Posterior vena cava (tissue), 2 donors: ENCODE measurements at regions not wholly inside any gene's neighbourhood (a gene's known extent, or its start where the extent isn't known, plus 50 kb on each side); places are given as distances from the start of the nearest gene placed in this dataset.

ENCODE experiments used
- DNase-seq: peaks from one replicate; pipeline ENCODE4 v3.0.0-alpha.2; 2020; ENCODE audit warnings: low spot score
- intact Hi-C, 2 donors: fragments of 100-400 bp; cut with DNase I; formaldehyde crosslinking; loops; one replicate each; pipeline versions ENCODE4 v1.14.1 to v1.14.2; 2022 to 2023
- donor health status: DM: yes; HTN: yes; CAD: no.
- donor health status: DM: yes; HTN: yes; CAD: no.

DNA sequence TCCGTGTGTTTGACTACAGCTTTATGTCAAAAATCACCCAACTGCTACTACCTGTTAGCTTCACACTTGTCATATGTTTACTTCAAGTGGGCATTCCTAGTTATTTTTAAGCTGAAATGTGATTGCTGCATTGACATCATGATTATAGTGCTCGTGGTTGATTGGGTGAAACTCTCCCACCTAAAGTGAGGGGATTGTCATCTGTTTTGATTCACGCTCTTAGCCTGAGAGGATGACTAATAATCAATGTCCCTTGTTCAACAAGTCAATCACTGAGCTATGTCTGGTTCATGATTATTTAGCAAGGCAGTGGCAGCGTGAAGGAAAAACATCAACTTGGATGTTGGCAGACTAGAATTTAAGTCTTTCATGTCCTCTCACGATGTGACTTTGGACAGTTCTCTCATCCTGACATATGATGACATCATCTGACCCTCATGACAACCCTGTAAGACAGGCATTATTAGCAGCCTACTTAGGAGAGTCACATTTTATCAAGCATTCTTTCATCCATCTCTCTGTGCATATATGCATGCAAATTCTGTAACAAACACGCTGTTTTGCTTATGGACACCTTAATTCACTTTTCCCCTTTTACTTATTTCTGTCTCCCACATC, 352.6 kb upstream of the ZMIZ1 start:
- intact Hi-C loops: no loop called here
- DNase-seq: no peak

- no peak for DNase-seq
- intact Hi-C loops: no loop called here
Measured at GRCh38 chr10:78717200-78717599, 351.6 kb upstream of the ZMIZ1 start.

GRCh38 chr10:78718032-78718572, 350.7 kb upstream of the ZMIZ1 start:
- intact Hi-C loops: no loop called here
- DNase-seq: no peak

DNA sequence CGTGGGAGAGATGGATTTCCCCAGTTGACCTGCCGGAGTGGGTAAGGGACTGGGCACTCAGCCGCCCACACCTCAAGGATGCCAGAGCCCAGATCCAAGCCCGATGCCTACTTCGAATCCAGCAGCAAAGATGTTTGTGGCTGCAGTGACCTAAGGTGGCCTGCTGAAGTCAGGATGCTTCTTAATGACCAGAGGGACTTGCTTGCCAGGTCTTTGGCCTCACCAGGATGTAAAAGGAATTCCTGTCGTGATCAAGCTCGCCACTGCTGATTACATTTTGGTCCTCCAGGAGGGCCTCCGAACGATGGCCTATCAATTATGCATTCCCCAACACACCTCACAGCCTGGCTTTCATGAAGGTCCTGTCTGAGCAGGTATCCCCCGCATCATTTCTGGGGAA, 349.5 kb upstream of the ZMIZ1 start:
- intact Hi-C loops: no loop called here

GRCh38 chr10:78720091-78720490, 348.7 kb upstream of the ZMIZ1 start:
- DNase-seq: no peak
- intact Hi-C loops: no loop called here

More for the DNA sequence above, 349.5 kb upstream of the ZMIZ1 start:
- no peak for DNase-seq

- DNase-seq: no peak
- intact Hi-C loops: no loop called here
Measured at GRCh38 chr10:78721231-78721630, 347.5 kb upstream of the ZMIZ1 start.

DNA sequence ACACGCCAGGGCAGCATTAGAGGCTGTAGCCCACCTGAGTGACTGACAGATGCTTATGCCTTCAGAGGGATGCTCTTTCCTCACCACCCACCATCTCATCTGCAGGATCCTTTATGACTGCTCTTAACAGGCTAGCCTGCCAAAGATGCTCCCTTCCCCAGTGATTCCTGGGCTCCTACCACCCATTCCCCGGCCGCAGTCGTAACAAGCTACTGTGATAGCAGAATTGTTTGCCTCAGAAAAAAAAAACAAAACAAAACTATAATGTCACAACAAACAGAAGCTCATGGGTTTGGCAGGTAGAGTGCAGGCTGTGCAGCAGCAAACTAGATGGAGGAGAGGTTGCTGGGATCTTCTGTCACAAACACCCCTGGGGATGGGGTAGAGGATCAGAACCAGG, 343.9 kb upstream of the ZMIZ1 start:
- no peak for DNase-seq
- intact Hi-C loops: no loop called here

DNA sequence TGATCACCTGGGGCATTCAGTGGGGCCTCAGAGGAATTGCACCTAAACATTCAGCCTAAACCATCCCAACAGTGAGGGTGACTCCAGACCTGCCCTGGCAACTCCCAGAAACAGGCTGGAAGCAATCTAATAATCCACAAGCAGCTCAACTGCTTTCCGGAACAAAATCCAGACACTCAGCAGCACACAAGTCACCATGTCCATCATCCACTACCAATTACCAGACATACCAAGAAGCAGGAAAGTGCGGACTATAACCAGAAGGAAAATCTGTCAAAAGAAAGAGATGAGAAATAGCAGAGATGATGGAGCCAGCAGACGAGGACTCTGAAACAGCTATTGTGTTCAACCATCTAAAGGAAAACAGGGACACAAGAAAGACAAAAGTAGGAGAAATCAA, 342.6 kb upstream of the ZMIZ1 start:
- intact Hi-C loops: no loop called here
- DNase-seq: no peak

- DNase-seq: no peak
- intact Hi-C loops: no loop called here
Measured at GRCh38 chr10:78727251-78727650, 341.5 kb upstream of the ZMIZ1 start.

GRCh38 chr10:78727728-78728127, 341.0 kb upstream of the ZMIZ1 start:
- intact Hi-C loops: no loop called here
- no peak for DNase-seq

- intact Hi-C loops: no loop called here
- no peak for DNase-seq
Measured at GRCh38 chr10:78728176-78728575, 340.6 kb upstream of the ZMIZ1 start.

GRCh38 chr10:78729366-78729765, 339.4 kb upstream of the ZMIZ1 start:
- intact Hi-C loops: no loop called here
- DNase-seq: no peak

GRCh38 chr10:78729800-78730199, 339.0 kb upstream of the ZMIZ1 start:
- DNase-seq: no peak
- intact Hi-C loops: no loop called here

DNA sequence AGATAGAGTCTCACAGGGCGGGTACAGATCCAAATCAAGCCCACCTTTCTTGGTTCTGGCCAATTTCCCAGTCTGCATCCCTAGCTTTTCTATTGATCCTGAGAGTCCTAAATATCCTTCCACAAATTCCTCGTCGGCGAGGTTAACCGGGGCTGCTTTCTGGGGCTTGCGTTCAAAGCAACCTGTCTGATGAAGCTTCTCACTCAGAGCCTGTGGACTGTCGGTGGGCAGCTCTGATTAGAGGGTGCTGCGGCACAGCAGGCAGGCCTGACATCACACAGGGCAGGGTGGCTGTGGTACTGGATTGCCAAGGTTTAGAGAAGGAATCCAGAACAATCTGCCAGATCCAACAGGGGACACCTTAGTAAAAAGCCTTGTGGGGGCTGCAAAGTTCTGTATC, 338.0 kb upstream of the ZMIZ1 start:
- DNase-seq: no peak
- intact Hi-C loops: no loop called here

GRCh38 chr10:78731675-78732074, 337.1 kb upstream of the ZMIZ1 start:
- intact Hi-C loops: no loop called here

DNA sequence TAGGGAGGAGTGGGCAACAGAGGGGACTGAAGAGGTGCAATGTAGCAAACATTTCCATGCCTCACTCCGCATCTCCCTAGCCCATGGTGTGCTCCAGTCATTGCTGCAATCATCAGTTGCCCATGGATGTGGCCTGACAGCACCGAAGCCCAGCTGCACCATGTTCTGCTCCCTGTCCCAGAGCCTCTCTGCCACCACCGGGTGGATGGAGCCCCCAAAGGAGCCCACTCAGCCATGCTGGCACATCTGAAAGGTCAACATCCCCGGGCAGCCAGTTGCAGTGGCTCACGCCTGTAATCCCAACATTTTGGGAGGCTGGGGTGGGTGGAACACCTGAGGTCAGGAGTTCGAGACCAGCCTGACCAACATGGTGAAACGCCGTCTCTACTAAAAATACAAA, 336.4 kb upstream of the ZMIZ1 start:
- DNase-seq: no peak
- intact Hi-C loops: no loop called here

More at GRCh38 chr10:78731675-78732074, 337.1 kb upstream of the ZMIZ1 start:
- DNase-seq: no peak

DNA sequence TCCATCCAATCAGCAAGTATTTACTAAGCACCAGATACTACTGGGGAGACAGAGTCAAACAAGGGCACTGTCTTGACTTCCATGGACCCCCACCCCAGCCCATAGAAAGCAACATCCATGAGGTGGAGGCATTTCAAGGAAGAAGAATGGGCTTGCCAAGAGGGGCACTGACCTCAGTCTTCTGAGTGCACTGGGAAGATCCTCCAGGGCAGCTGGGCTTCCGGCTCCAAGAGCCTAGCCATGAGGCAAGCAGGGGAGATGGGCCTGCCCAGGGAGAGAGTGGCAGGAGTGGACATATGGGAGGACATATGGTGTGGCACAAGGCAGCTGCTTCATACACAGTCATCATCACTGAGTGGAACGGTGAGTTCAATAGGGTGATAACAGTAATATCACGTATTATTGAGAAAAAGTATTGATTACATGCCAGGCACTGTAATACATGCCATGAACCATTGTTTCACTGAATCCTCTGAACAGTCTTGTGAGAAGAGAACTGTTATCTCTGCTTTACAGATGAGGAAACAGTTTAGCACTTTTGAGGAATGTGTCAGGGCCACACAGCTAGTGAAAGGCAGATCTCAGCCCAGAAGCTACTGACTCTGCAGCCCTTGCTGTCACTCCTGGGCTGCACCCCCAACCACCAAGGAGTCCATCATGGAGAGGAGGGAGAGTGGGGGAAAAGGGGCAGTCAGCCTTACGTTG, 331.7 kb upstream of the ZMIZ1 start:
- intact Hi-C loops: no loop called here
- no peak for DNase-seq

DNA sequence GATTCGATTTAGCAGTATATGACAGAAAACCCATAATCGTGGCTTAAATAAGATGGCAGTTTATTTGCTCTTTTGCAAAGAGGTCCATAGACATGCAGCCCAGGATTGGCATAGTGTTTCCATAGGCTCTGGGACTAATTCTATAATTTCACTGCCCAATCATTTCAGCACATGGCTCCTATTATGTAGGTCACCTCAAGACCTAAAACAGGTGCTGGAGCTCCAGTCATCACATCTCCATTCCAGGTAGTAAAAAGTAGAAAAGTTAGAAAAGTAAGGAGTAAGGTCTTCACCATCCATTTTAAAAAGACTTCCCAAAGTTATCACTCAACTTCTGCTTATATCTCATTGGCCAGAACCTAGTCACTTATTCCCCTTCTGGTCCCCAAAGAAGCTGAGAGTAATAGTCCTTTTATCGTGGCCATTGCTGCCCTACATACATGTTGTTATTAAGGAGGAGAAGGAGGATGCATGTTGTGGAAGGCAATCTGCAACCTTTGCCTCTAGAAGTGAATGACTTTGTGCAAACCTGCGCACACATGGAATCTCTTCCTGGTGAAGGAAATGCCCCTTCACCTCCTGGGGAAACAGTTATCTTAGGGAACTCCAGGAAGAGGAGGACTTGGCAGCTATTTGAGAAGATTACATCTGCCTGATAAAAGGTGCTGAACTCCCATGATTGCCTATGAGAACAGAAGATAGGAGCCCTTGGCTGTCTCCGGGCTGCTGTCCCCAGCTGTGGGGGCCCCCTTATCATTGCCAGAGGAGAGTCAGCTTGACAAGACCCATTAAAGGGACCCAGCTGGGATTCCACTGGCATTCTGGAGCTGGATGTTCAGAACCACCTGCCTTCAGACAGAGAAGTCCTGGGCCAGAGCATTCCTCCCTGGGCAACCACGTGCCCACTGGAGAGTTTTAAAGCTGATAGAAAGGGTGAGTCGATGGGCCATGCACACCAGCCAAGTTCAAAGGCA, 330.6 kb upstream of the ZMIZ1 start:
- intact Hi-C loops: no loop called here
- DNase-seq: no peak

DNA sequence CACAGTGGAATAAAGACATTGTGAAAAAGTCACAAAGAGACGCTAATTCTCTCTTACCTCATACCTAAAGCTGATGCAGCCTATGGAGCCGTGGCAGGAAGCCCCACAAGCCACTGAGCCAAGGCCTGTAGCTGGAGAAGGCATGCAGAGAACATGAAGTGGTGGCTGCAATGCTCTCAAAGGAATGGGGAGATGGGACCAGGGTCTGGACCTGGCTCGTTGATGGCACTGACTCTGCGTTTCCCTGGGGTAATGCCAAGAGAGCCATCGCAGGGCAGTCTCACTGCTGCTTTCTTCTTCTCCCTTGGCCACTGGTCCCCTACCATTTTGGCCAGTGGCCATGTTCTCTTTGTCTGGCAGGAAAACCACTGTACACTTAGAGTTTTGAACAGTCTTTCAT, 329.9 kb upstream of the ZMIZ1 start:
- intact Hi-C loops: no loop called here
- DNase-seq: no peak

DNA sequence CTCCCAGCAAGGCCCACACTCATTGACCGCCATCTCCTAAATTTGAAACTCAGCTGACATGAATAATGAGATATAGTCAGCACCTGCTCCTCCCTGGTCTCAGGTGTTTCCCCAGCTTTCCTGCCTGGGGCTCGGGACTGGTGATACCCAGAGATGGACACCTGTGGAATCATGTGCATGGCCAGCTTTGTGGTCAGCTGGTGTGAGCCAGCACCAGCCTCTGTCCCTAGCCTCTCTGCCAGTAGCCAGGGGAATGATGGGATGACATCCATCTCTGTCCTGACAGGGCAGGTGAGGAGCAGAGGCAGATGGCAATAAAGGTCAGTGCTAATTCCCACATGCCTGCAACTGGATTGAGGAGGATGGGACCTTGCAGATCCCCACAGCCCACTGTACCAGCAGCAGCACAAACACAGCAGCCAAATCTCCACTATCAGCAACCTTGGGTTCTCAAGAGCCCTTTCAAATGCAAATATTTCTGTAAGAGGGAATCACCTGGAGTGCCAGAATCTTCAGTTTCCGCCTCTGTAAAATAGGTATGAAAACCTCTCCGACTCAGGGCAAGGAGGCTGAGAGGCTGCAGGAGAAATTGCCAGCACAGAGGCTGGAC, 329.2 kb upstream of the ZMIZ1 start:
- intact Hi-C loops: no loop called here
- no peak for DNase-seq
